OCI-LY3 (cell line): ENCODE measurements at regions not wholly inside any gene's neighbourhood (a gene's known extent, or its start where the extent isn't known, plus 50 kb on each side); places are given as distances from the start of the nearest gene placed in this dataset.

Experiments used
- CTCF ChIP-seq: fragments of 200-600, 300-600 bp; sonication (generic); IDR thresholded peaks from 2 replicates; pipeline ENCODE4 v1.5.1; 2014; ENCODE audit warnings: antibody characterized with exemption, low read length, low read depth
- EZH2phosphoT487 ChIP-seq: fragments of 200-600 bp; shearing (Covaris generic); IDR thresholded peaks from 2 replicates; pipeline ENCODE4 v1.6.1; 2018; ENCODE audit warnings: antibody characterized with exemption, mixed run types, low read depth

DNA sequence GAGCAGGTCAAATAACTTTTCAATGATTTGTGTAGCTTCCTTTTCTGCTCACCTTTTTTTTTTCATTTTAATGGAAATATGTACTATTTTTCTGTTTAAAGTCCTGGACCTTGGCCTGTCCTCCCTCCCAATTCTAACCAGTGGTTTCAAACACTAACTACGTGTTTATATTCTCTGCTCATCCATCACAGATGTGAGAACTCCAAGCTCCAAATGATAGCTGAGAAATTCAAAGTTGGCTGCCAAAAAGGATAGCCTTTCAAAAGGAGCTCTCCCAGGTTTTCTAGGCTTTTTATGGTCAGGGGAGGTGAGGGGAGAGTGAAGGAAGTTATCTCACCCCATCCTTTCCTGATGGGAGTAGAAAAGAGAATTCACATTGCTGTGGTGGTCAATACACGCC lies 486.0 kb upstream of the TBX3 start:
- TF ChIP-seq CTCF: no peak
- TF ChIP-seq EZH2phosphoT487: no peak
